Calu3 (cell line): ENCODE measurements at regions not wholly inside any gene's neighbourhood (a gene's known extent, or its start where the extent isn't known, plus 50 kb on each side); places are given as distances from the start of the nearest gene placed in this dataset.

ENCODE experiments used
- BruUV-seq: library from RNA; stranded (reverse); fragments of 400-500 nt; replicated peaks from 2 replicates; lab custom pipeline; 2021; lab: Mats Ljungman, UMichigan
- CTCF ChIA-PET: fragments of 300-600 bp; sonication (Branson Sonifier 250); formaldehyde crosslinking; loops from one replicate; lab custom pipeline; 2022; ENCODE audit warnings: antibody characterized with exemption; lab: Charles Lee
- DNase-seq: peaks from one replicate; pipeline ENCODE4 v3.0.0; 2022
- H3K27ac Mint-ChIP-seq: one replicate; pipeline ENCODE4 v1.8.0; 2022; ENCODE audit warnings: mixed read lengths; ENCODE audit not compliant: unreplicated experiment
- H3K27me3 Mint-ChIP-seq: one replicate; pipeline ENCODE4 v1.8.0; 2022; ENCODE audit warnings: mixed read lengths; ENCODE audit not compliant: unreplicated experiment
- H3K36me3 Mint-ChIP-seq: one replicate; pipeline ENCODE4 v1.8.0; 2022; ENCODE audit warnings: mild to moderate bottlenecking, moderate library complexity, mixed read lengths; ENCODE audit not compliant: insufficient read depth, unreplicated experiment
- H3K4me1 Mint-ChIP-seq: one replicate; pipeline ENCODE4 v1.8.0; 2022; ENCODE audit warnings: mild to moderate bottlenecking, low read depth, mixed read lengths; ENCODE audit not compliant: unreplicated experiment
- H3K4me3 Mint-ChIP-seq: one replicate; pipeline ENCODE4 v1.8.0; 2022; ENCODE audit warnings: mild to moderate bottlenecking, low read depth, moderate library complexity, mixed read lengths; ENCODE audit not compliant: unreplicated experiment
- H3K9me3 Mint-ChIP-seq: one replicate; pipeline ENCODE4 v1.8.0; 2022; ENCODE audit warnings: low read depth, mixed read lengths; ENCODE audit not compliant: unreplicated experiment
- CTCF ChIP-seq: fragments of 200-600 bp; IDR thresholded peaks from one replicate; pipeline ENCODE4 v1.8.0; 2022; ENCODE audit warnings: antibody characterized with exemption; ENCODE audit not compliant: unreplicated experiment
- intact Hi-C: fragments of 100-400 bp; cut with micrococcal nuclease; formaldehyde crosslinking; loops from one replicate; pipeline ENCODE4 v1.10.0; 2022; ENCODE audit not compliant: unreplicated experiment

- H3K36me3 Mint-ChIP-seq = no peaks in the 10 kb centered on the region
- H3K27me3 Mint-ChIP-seq = peaks cover 12% of the 10 kb centered on the region
- no peak for DNase-seq
- BruUV-seq = no TSS peak
- no peak overlapping the region for H3K27ac Mint-ChIP-seq
- no peaks in the 10 kb centered on the region for H3K4me1 Mint-ChIP-seq
- TF ChIP-seq CTCF = no peak
- peaks cover 3% of the 10 kb centered on the region for H3K9me3 Mint-ChIP-seq
- H3K4me3 Mint-ChIP-seq = no peak overlapping the region
- intact Hi-C loops = no loop called here
- CTCF ChIA-PET = interaction anchor here (1.1 kb wide), 1 partner anchor 8 kb away, joined by 3 read pairs; no protein-coding TSS in a partner anchor
Measured at GRCh38 chr12:97293541-97293940, 169.1 kb upstream of the RMST start.

GRCh38 chr12:97299847-97300246 lies 162.8 kb upstream of the RMST start:
- Mint-ChIP-seq H3K9me3 (peaks cover 7% of the 10 kb centered on the region), H3K36me3 (no peaks in the 10 kb centered on the region), H3K27ac (no peak overlapping the region), H3K27me3 (peaks cover 16% of the 10 kb centered on the region), H3K4me3 (no peak overlapping the region), H3K4me1 (no peaks in the 10 kb centered on the region)
- no TSS peak for BruUV-seq
- DNase-seq = no peak
- intact Hi-C loops = loop anchor here (10.0 kb wide), 1 partner anchor 1075 kb away; no protein-coding TSS in a partner anchor
- no peak for TF ChIP-seq CTCF
- CTCF ChIA-PET = interaction anchor here (0.5 kb wide), 1 partner anchor 1215 kb away, joined by 3 read pairs; the partner anchor contains the start of gene TMPO

GRCh38 chr12:97300431-97300830 lies 162.2 kb upstream of the RMST start:
- H3K4me1 Mint-ChIP-seq = no peaks in the 10 kb centered on the region
- BruUV-seq = no TSS peak
- H3K9me3 Mint-ChIP-seq = peaks cover 7% of the 10 kb centered on the region
- CTCF ChIA-PET = interaction anchor here (0.5 kb wide), 1 partner anchor 1215 kb away, joined by 3 read pairs; the partner anchor contains the start of gene TMPO
- TF ChIP-seq CTCF = no peak
- peaks cover 16% of the 10 kb centered on the region for H3K27me3 Mint-ChIP-seq
- no peak overlapping the region for H3K4me3 Mint-ChIP-seq
- no peak overlapping the region for H3K27ac Mint-ChIP-seq
- H3K36me3 Mint-ChIP-seq = no peaks in the 10 kb centered on the region
- intact Hi-C loops = loop anchor here (10.0 kb wide), 1 partner anchor 1074 kb away; no protein-coding TSS in a partner anchor
- DNase-seq = no peak

- peaks cover 7% of the 10 kb centered on the region for H3K9me3 Mint-ChIP-seq
- DNase-seq = no peak
- no TSS peak for BruUV-seq
- H3K4me1 Mint-ChIP-seq = no peaks in the 10 kb centered on the region
- intact Hi-C loops = loop anchor here (10.0 kb wide), 1 partner anchor 1074 kb away; no protein-coding TSS in a partner anchor
- H3K4me3 Mint-ChIP-seq = no peak overlapping the region
- H3K27me3 Mint-ChIP-seq = peaks cover 16% of the 10 kb centered on the region
- no peaks in the 10 kb centered on the region for H3K36me3 Mint-ChIP-seq
- H3K27ac Mint-ChIP-seq = no peak overlapping the region
- CTCF ChIA-PET = no interaction called here
- no peak for TF ChIP-seq CTCF
Measured at GRCh38 chr12:97300891-97301290, 161.7 kb upstream of the RMST start.
